ENCODE measurements at regions not wholly inside any gene's neighbourhood (a gene's known extent, or its start where the extent isn't known, plus 50 kb on each side); places are given as distances from the start of the nearest gene placed in this dataset.

DNA sequence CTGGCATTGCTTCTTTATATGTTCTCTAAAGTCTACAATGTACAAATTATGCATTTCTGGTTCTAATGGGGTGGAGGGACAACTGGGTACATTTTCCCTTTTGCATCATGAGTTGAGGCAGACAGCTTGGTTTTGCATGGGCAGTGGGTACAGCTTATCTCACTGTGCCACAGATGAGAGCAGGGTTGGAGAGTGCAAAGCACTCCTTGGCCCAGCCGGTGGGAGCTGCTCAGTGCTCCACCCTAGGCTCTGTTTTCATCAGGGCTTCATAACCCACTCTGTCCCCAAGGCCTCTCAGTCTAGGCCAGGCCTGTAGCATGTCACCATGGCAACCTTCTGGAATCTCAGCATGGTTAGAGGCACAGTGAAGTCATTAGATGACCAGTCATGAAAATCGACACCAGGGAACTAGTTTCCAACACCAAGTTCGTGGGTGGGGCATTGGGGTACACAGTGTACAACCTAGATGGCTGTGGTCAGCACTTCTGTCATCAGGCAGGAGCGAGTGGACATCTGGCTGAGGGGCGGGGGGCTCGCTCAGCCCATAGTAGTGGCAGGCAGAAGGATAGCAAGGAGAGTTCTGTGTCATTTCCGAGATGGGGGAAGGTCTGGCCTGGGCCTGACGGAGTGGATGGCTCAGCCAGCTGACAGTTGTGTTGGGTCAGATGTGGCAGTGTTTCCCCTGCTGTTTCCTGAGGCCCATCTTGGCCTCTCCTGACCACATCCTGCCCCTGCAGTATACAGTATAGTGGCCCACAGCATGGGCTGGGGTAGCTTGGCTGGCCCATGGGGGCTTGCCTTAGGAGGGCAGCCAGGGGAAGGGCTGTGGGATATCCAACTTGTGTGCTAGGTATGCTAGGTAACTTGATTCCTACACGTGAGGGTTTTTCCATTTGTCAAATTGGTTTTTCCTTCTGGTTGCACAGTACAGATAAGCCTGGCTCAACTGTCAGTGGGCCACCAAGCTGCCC, 75.7 kb upstream of the PRR23C start:
- Histone ChIP-seq H3K27me3 (ENCODE audit: control insufficient read depth in 2 of 2, insufficient read depth in 2 of 2, low read length in 2 of 2) (no peaks in the 10 kb centered on the region), H3K79me2 (ENCODE audit: control insufficient read depth, insufficient read depth, low read length) (no peaks in the 10 kb centered on the region), H3K9ac (ENCODE audit: insufficient read depth in 1 of 2, low read depth in 2 of 2, low read length in 2 of 2) (peak overlapping the region; percentile 22 to 31; a peak in 3 of 4 replicates), H3K9me1 (ENCODE audit: control insufficient read depth, insufficient read depth, low read length) (no peaks in the 10 kb centered on the region), H2AFZ (ENCODE audit: low read depth, low read length) (peak overlapping the region; percentile 73), H3K4me2 (ENCODE audit: insufficient read depth, low read length) (peak overlapping the region; percentile 42; the same call in 1 of the 2 replicates), H3K4me3 (no peak overlapping the region), H3K36me3 (ENCODE audit: control insufficient read depth, insufficient read depth, low read length) (no peaks in the 10 kb centered on the region), H3K9me3 (replicated peaks; ENCODE audit: control insufficient read depth, insufficient read depth, low read depth, low read length) (no peaks in the 10 kb centered on the region), H4K20me1 (replicated peaks; ENCODE audit: control insufficient read depth, insufficient read depth, low read length) (no peaks in the 10 kb centered on the region), H3K4me1 (replicated peaks in 1 of 2; ENCODE audit: control insufficient read depth in 2 of 2, insufficient read depth in 2 of 2, low read length in 2 of 2) (peaks cover 23 to 33% of the 10 kb centered on the region in 2 experiments), H3K27ac (ENCODE audit: extremely low read depth, low read depth, low read length) (peak overlapping the region; percentile 52; the same call in 2 of the 3 replicates)
- intact Hi-C loops (cut with micrococcal nuclease): no loop called here
- CTCF ChIA-PET (ENCODE audit: low intra/inter-chr PET ratio): no interaction called here
- 31% methylated on average over 9 of the region's 9 CpGs for WGBS (ENCODE audit: insufficient coverage, low coverage, missing lambda C conversion rate)
- no TSS peak for BruUV-seq (replicated peaks)
- DNase-seq (ENCODE audit: extremely low read depth in 1 of 4, low spot score in 3 of 4) (peak; percentile 20 to 50 (median 28)), FAIRE-seq (peak; percentile 69), ATAC-seq (peak; percentile 70)
- in situ Hi-C loops (cut with MboI): no loop called here
- POLR2A ChIA-PET: interaction anchor here (0.9 to 1.5 kb wide), 4 partner anchors 8 to 179 kb away, joined by 4 to 10 read pairs (median 4); no protein-coding TSS in a partner anchor
- TF ChIP-seq RBFOX2 (IDR thresholded peaks at IDR 0.05; ENCODE audit: low read depth, low read length) (peak; percentile 37; the same call in 1 of the 2 replicates), HSF4 (CRISPR knock-in tag; IDR thresholded peaks at IDR 0.05; ENCODE audit: borderline replicate concordance) (no peak), YY1 (IDR thresholded peaks at IDR 0.05; ENCODE audit: borderline replicate concordance in 1 of 3, control insufficient read depth in 1 of 3, extremely low read depth in 1 of 3, insufficient read depth in 3 of 3, insufficient read length in 1 of 3, insufficient replicate concordance in 2 of 3, low read depth in 1 of 3, low read length in 2 of 3) (peak in 1 of 3 experiments; percentile 5), ETV1 (tag; conservative IDR thresholded peaks at IDR 0.05; ENCODE audit: low read depth) (peak; percentile 60), E2F3 (CRISPR knock-in tag; IDR thresholded peaks at IDR 0.05) (no peak), CXXC5 (CRISPR knock-in tag; IDR thresholded peaks at IDR 0.05) (0 out of 2 replicates have a peak, but pooled peaks have one; percentile 10), BMI1 (IDR thresholded peaks at IDR 0.05; ENCODE audit: low read length) (0 out of 2 replicates have a peak, but pooled peaks have one; percentile 33), ERF (CRISPR knock-in tag; IDR thresholded peaks at IDR 0.05) (peak; percentile 63; the same call in 1 of the 2 replicates), MCM3 (IDR thresholded peaks at IDR 0.05) (no peak), SMAD4 (CRISPR knock-in tag; conservative IDR thresholded peaks at IDR 0.05) (peak; percentile 38), ZNF766 (CRISPR knock-in tag; conservative IDR thresholded peaks at IDR 0.05) (no peak), CBFA2T2 (conservative IDR thresholded peaks at IDR 0.05) (peak; percentile 7; the same call in 1 of the 2 replicates), ADNP (tag; IDR thresholded peaks at IDR 0.05) (no peak), STAT5B (CRISPR knock-in tag; IDR thresholded peaks at IDR 0.05) (no peak), ZBTB17 (CRISPR knock-in tag; IDR thresholded peaks at IDR 0.05) (peak; percentile 96)
- TF ChIP-seq, protein P1, sequence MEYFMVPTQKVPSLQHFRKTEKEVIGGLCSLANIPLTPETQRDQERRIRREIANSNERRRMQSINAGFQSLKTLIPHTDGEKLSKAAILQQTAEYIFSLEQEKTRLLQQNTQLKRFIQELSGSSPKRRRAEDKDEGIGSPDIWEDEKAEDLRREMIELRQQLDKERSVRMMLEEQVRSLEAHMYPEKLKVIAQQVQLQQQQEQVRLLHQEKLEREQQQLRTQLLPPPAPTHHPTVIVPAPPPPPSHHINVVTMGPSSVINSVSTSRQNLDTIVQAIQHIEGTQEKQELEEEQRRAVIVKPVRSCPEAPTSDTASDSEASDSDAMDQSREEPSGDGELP (CRISPR knock-in tag; IDR thresholded peaks at IDR 0.05; ENCODE audit: borderline replicate concordance): peak; percentile 83
- TF ChIP-seq, protein P2, sequence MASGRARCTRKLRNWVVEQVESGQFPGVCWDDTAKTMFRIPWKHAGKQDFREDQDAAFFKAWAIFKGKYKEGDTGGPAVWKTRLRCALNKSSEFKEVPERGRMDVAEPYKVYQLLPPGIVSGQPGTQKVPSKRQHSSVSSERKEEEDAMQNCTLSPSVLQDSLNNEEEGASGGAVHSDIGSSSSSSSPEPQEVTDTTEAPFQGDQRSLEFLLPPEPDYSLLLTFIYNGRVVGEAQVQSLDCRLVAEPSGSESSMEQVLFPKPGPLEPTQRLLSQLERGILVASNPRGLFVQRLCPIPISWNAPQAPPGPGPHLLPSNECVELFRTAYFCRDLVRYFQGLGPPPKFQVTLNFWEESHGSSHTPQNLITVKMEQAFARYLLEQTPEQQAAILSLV (tag; IDR thresholded peaks at IDR 0.05): no peak
- TF ChIP-seq, protein P3, sequence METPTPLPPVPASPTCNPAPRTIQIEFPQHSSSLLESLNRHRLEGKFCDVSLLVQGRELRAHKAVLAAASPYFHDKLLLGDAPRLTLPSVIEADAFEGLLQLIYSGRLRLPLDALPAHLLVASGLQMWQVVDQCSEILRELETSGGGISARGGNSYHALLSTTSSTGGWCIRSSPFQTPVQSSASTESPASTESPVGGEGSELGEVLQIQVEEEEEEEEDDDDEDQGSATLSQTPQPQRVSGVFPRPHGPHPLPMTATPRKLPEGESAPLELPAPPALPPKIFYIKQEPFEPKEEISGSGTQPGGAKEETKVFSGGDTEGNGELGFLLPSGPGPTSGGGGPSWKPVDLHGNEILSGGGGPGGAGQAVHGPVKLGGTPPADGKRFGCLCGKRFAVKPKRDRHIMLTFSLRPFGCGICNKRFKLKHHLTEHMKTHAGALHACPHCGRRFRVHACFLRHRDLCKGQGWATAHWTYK (CRISPR knock-in tag; IDR thresholded peaks at IDR 0.05): peak; percentile 75
